ENCODE measurements at regions not wholly inside any gene's neighbourhood (a gene's known extent, or its start where the extent isn't known, plus 50 kb on each side); places are given as distances from the start of the nearest gene placed in this dataset.

- H3K4me1 ChIP-seq (ENCODE audit: control insufficient read depth, insufficient read depth, low read length, poor library complexity, severe bottlenecking) = no peaks in the 10 kb centered on the region
These were observed 188.8 kb downstream of the TSHZ3 start for GRCh38 chr19:31160336-31160926.

GRCh38 chr19:31154021-31154420 is 195.2 kb downstream of the TSHZ3 start:
- Histone ChIP-seq H3K36me3 (ENCODE audit: control insufficient read depth, insufficient read depth, low read length) (no peaks in the 10 kb centered on the region), H3K27ac (ENCODE audit: low read depth, low read length, severe bottlenecking) (no peak overlapping the region), H3K9me3 (ENCODE audit: control insufficient read depth, low read length) (no peaks in the 10 kb centered on the region), H3K4me1 (ENCODE audit: control insufficient read depth, insufficient read depth, low read length, poor library complexity, severe bottlenecking) (no peaks in the 10 kb centered on the region), H3K4me3 (ENCODE audit: extremely low read depth, insufficient read depth, low read length, poor library complexity, severe bottlenecking) (no peak overlapping the region)
- 85 to 86% methylated on average over 1 of the region's 1 CpG for WGBS, 2 experiments (ENCODE audit: insufficient coverage in 2 of 2)

More at GRCh38 chr19:31160336-31160926, 188.8 kb downstream of the TSHZ3 start:
- Histone ChIP-seq H3K27ac (ENCODE audit: low read depth, low read length, severe bottlenecking) (no peak overlapping the region), H3K9me3 (ENCODE audit: control insufficient read depth, low read length) (no peaks in the 10 kb centered on the region), H3K36me3 (ENCODE audit: control insufficient read depth, insufficient read depth, low read length) (no peaks in the 10 kb centered on the region), H3K4me3 (ENCODE audit: extremely low read depth, insufficient read depth, low read length, poor library complexity, severe bottlenecking) (no peak overlapping the region)
- WGBS, 2 experiments (ENCODE audit: insufficient coverage in 2 of 2) = 76% methylated on average over 6 of the region's 7 CpGs

- Histone ChIP-seq H3K4me1 (ENCODE audit: control insufficient read depth, insufficient read depth, low read length, poor library complexity, severe bottlenecking) (no peaks in the 10 kb centered on the region), H3K4me3 (ENCODE audit: extremely low read depth, insufficient read depth, low read length, poor library complexity, severe bottlenecking) (no peak overlapping the region), H3K9me3 (ENCODE audit: control insufficient read depth, low read length) (no peaks in the 10 kb centered on the region), H3K36me3 (ENCODE audit: control insufficient read depth, insufficient read depth, low read length) (no peaks in the 10 kb centered on the region), H3K27ac (ENCODE audit: low read depth, low read length, severe bottlenecking) (no peak overlapping the region)
- WGBS, 2 experiments (ENCODE audit: insufficient coverage in 2 of 2) = 90% methylated on average over 2 of the region's 3 CpGs; no CpG with 5 or more reads in 1 of the 2 experiments
These were observed 196.3 kb downstream of the TSHZ3 start for GRCh38 chr19:31152906-31153305.

GRCh38 chr19:31149441-31149941 is 199.7 kb downstream of the TSHZ3 start:
- H3K4me1 ChIP-seq (ENCODE audit: control insufficient read depth, insufficient read depth, low read length, poor library complexity, severe bottlenecking) = no peaks in the 10 kb centered on the region
- no peak overlapping the region for H3K4me3 ChIP-seq (ENCODE audit: extremely low read depth, insufficient read depth, low read length, poor library complexity, severe bottlenecking)
- 89 to 95% methylated on average over 7 to 11 of the region's 23 CpGs for WGBS, 2 experiments (ENCODE audit: insufficient coverage in 2 of 2)
- H3K27ac ChIP-seq (ENCODE audit: low read depth, low read length, severe bottlenecking) = no peak overlapping the region
- H3K36me3 ChIP-seq (ENCODE audit: control insufficient read depth, insufficient read depth, low read length) = no peaks in the 10 kb centered on the region
- no peaks in the 10 kb centered on the region for H3K9me3 ChIP-seq (ENCODE audit: control insufficient read depth, low read length)

- no peak overlapping the region for H3K27ac ChIP-seq (ENCODE audit: low read depth, low read length, severe bottlenecking)
- 86 to 93% methylated on average over 3 of the region's 4 CpGs for WGBS, 2 experiments (ENCODE audit: insufficient coverage in 2 of 2)
These were observed 200.6 kb downstream of the TSHZ3 start for GRCh38 chr19:31148671-31149070.

GRCh38 chr19:31147234-31147633 is 202.0 kb downstream of the TSHZ3 start:
- Histone ChIP-seq H3K4me1 (ENCODE audit: control insufficient read depth, insufficient read depth, low read length, poor library complexity, severe bottlenecking) (no peaks in the 10 kb centered on the region), H3K9me3 (ENCODE audit: control insufficient read depth, low read length) (no peaks in the 10 kb centered on the region), H3K4me3 (ENCODE audit: extremely low read depth, insufficient read depth, low read length, poor library complexity, severe bottlenecking) (no peak overlapping the region), H3K27ac (ENCODE audit: low read depth, low read length, severe bottlenecking) (no peak overlapping the region), H3K36me3 (ENCODE audit: control insufficient read depth, insufficient read depth, low read length) (no peaks in the 10 kb centered on the region)
- 56 to 93% methylated on average over 2 of the region's 2 CpGs for WGBS, 2 experiments (ENCODE audit: insufficient coverage in 2 of 2)

More at GRCh38 chr19:31148671-31149070, 200.6 kb downstream of the TSHZ3 start:
- no peaks in the 10 kb centered on the region for H3K9me3 ChIP-seq (ENCODE audit: control insufficient read depth, low read length)
- H3K36me3 ChIP-seq (ENCODE audit: control insufficient read depth, insufficient read depth, low read length) = no peaks in the 10 kb centered on the region
- no peak overlapping the region for H3K4me3 ChIP-seq (ENCODE audit: extremely low read depth, insufficient read depth, low read length, poor library complexity, severe bottlenecking)
- H3K4me1 ChIP-seq (ENCODE audit: control insufficient read depth, insufficient read depth, low read length, poor library complexity, severe bottlenecking) = no peaks in the 10 kb centered on the region

- Histone ChIP-seq H3K36me3 (ENCODE audit: control insufficient read depth, insufficient read depth, low read length) (no peaks in the 10 kb centered on the region), H3K27ac (ENCODE audit: low read depth, low read length, severe bottlenecking) (no peak overlapping the region), H3K9me3 (ENCODE audit: control insufficient read depth, low read length) (no peaks in the 10 kb centered on the region), H3K4me1 (ENCODE audit: control insufficient read depth, insufficient read depth, low read length, poor library complexity, severe bottlenecking) (no peaks in the 10 kb centered on the region), H3K4me3 (ENCODE audit: extremely low read depth, insufficient read depth, low read length, poor library complexity, severe bottlenecking) (no peak overlapping the region)
- 90 to 96% methylated on average over 7 to 10 of the region's 16 CpGs for WGBS, 2 experiments (ENCODE audit: insufficient coverage in 2 of 2)
These were observed 202.6 kb downstream of the TSHZ3 start for GRCh38 chr19:31146546-31147183.

GRCh38 chr19:31146015-31146414 is 203.2 kb downstream of the TSHZ3 start:
- WGBS, 2 experiments (ENCODE audit: insufficient coverage in 2 of 2) = 93 to 98% methylated on average over 12 to 13 of the region's 13 CpGs
- no peak overlapping the region for H3K27ac ChIP-seq (ENCODE audit: low read depth, low read length, severe bottlenecking)
- H3K4me3 ChIP-seq (ENCODE audit: extremely low read depth, insufficient read depth, low read length, poor library complexity, severe bottlenecking) = no peak overlapping the region
- H3K9me3 ChIP-seq (ENCODE audit: control insufficient read depth, low read length) = no peaks in the 10 kb centered on the region
- H3K4me1 ChIP-seq (ENCODE audit: control insufficient read depth, insufficient read depth, low read length, poor library complexity, severe bottlenecking) = peaks cover under 1% of the 10 kb centered on the region
- H3K36me3 ChIP-seq (ENCODE audit: control insufficient read depth, insufficient read depth, low read length) = no peaks in the 10 kb centered on the region

GRCh38 chr19:31145007-31145406 is 204.2 kb downstream of the TSHZ3 start:
- no peak overlapping the region for H3K4me3 ChIP-seq (ENCODE audit: extremely low read depth, insufficient read depth, low read length, poor library complexity, severe bottlenecking)
- no peaks in the 10 kb centered on the region for H3K9me3 ChIP-seq (ENCODE audit: control insufficient read depth, low read length)
- H3K4me1 ChIP-seq (ENCODE audit: control insufficient read depth, insufficient read depth, low read length, poor library complexity, severe bottlenecking) = peaks cover 10% of the 10 kb centered on the region
- 90 to 94% methylated on average over 5 to 7 of the region's 7 CpGs for WGBS, 2 experiments (ENCODE audit: insufficient coverage in 2 of 2)
- no peaks in the 10 kb centered on the region for H3K36me3 ChIP-seq (ENCODE audit: control insufficient read depth, insufficient read depth, low read length)
- H3K27ac ChIP-seq (ENCODE audit: low read depth, low read length, severe bottlenecking) = no peak overlapping the region

GRCh38 chr19:31144075-31144870 is 205.0 kb downstream of the TSHZ3 start:
- peaks cover 16% of the 10 kb centered on the region for H3K4me1 ChIP-seq (ENCODE audit: control insufficient read depth, insufficient read depth, low read length, poor library complexity, severe bottlenecking)
- WGBS, 2 experiments (ENCODE audit: insufficient coverage in 2 of 2) = 82 to 83% methylated on average over 6 to 7 of the region's 7 CpGs
- no peaks in the 10 kb centered on the region for H3K36me3 ChIP-seq (ENCODE audit: control insufficient read depth, insufficient read depth, low read length)
- no peaks in the 10 kb centered on the region for H3K9me3 ChIP-seq (ENCODE audit: control insufficient read depth, low read length)
- no peak overlapping the region for H3K27ac ChIP-seq (ENCODE audit: low read depth, low read length, severe bottlenecking)
- H3K4me3 ChIP-seq (ENCODE audit: extremely low read depth, insufficient read depth, low read length, poor library complexity, severe bottlenecking) = no peak overlapping the region
